COR-L47 (cell line): ENCODE measurements at regions not wholly inside any gene's neighbourhood (a gene's known extent, or its start where the extent isn't known, plus 50 kb on each side); places are given as distances from the start of the nearest gene placed in this dataset.

ENCODE experiments used
- DNase-seq: peaks from one replicate; lab custom pipeline; 2025; lab: John Stamatoyannopoulos, UW

- no peak for DNase-seq
Observed at GRCh38 chr13:21757763-21758162, 86.9 kb downstream of the FGF9 start.

DNA sequence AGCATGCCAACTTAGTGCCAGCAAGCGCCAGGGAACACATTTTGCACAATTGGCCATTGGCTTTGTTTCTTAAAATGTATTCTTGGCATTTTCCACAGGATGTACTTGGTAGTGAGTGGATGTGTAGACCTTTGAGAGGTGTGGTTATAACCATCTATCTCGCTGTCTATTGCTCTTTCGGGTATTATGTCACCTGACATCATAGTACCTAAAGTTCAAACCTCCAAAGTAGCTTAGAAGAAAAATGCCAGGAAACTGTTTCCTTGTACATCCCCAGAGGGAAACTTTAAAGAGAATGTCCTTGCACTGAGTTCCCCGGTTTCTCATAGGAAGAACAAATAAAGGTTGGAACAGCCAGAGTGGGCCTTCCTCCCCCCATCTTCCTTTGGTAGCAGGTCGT lies 87.6 kb downstream of the FGF9 start:
- DNase-seq = no peak

- DNase-seq = no peak
Observed at GRCh38 chr13:21759463-21759862, 88.6 kb downstream of the FGF9 start.

- no peak for DNase-seq
Observed at GRCh38 chr13:21759911-21760310, 89.0 kb downstream of the FGF9 start.

GRCh38 chr13:21761770-21762169 lies 90.9 kb downstream of the FGF9 start:
- no peak for DNase-seq

GRCh38 chr13:21762512-21762911 lies 91.6 kb downstream of the FGF9 start:
- no peak for DNase-seq

DNA sequence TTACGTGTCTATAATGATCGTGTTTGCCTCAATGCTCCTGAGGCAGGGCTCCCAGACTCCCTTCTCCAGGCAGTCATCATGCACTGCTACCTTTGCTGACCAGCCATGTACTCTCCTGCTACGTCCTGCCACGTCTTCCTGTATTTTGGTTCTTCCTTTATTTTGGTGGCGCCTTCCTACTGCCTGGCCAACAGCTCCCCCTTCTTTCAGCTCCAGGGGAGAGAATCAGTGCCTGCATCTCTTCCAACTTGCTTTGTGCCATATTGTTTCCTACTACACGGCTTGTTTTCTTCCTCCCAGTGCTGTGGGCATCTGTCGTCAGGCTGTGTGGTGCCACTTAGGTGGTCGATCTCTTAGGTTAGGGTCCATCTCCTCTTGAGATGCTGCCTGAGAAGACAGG lies 96.2 kb downstream of the FGF9 start:
- DNase-seq = no peak

GRCh38 chr13:21771075-21771474 lies 100.2 kb downstream of the FGF9 start:
- DNase-seq = no peak

DNA sequence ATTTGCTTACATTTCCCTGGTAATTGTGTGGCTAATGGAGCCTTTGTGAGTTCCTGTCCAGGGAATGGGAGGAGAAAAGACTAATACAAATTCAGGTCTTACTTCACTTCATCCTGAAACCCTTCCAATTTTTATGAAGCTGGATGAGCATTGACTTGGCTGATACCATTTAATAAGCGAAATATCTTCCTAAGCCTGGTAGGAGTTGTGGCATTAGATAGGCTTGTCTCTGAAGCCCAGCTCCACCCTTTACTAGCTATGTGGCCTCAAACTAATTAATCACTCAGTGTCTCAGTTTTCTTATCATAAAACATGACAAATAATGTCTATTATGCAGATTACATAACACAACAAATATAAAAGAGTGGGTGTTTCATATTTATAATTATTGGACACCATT lies 106.3 kb downstream of the FGF9 start:
- no peak for DNase-seq

- no peak for DNase-seq
Observed at GRCh38 chr13:21777813-21778212, 106.9 kb downstream of the FGF9 start.

DNA sequence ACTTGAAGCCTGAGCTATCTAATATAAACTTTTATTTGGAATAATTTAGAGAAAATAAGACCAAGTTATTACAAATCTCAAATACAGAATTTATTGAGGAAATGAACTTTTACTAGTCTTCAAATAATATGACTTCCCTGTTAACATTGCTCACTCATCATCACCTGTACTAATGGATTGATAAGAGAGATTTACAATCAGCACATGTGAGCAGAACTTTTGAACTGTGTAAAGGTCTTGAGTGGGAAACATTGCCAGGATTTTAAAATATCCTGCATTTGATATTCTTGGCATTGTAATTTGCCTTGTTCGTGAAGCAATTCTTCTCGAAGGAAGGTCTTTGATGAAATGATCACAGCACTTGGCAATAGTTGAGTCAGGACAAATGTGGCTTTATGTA lies 111.9 kb downstream of the FGF9 start:
- DNase-seq = no peak

DNA sequence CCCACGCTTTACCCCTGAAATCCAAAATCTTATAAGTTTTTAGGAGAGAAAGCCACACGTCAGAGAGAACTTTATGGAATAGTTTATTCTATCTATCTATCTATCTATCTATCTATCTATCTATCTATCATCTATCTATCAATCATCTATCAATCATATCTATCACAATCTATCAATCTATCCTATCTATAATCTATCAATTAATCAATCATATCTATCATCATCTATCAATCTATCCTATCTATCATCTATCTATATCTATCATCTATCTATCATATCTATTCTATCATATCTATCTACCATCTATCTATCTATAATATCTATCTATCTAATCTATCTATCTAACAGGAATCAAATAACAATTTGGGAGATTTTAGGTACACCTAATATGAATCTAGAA lies 115.1 kb downstream of the FGF9 start:
- DNase-seq = no peak

GRCh38 chr13:21796066-21796465 lies 125.2 kb downstream of the FGF9 start:
- DNase-seq = no peak

- DNase-seq = no peak
Observed at GRCh38 chr13:21796775-21797514, 126.1 kb downstream of the FGF9 start.

DNA sequence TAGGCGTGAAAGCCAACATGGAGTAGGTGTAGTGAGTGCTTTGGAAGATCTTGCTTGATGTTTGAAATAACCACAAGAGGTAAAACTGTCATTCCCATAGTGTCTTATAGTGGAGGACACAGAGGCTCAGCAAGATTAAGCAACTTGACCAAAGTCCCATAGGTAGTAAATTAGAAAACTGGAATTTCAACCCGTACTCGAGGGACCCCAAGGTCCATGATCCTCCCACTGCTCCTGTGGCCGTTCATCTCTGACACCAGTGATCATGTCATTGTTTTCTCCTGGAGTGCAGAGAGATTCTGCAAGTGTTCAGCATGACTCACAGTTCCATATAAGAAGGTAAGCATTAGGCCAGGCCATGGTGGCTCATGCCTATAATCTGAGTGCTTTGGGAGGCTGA lies 126.9 kb downstream of the FGF9 start:
- DNase-seq = no peak

GRCh38 chr13:21798181-21798580 lies 127.3 kb downstream of the FGF9 start:
- no peak for DNase-seq

- no peak for DNase-seq
Observed at GRCh38 chr13:21799671-21800070, 128.8 kb downstream of the FGF9 start.

GRCh38 chr13:21800837-21801616 lies 130.2 kb downstream of the FGF9 start:
- no peak for DNase-seq

DNA sequence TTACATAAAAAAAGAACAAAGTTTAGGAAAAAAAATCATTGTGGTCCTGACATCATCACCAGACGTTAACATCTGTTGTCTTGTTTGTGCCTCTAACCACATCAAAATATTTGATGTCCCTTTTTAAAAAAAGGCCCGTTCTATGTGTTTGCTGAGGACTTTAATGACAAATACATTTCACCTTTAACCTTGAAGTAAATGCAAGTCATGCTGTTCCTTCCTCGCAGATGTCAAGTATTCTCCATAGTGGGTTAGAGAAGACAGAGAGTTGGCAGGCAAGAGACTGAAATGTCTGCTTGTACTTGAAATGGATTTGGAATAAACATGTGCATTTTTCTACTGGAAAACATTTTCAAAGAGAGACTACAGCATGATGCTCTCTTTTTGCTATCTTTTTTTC lies 134.9 kb downstream of the FGF9 start:
- DNase-seq = no peak

DNA sequence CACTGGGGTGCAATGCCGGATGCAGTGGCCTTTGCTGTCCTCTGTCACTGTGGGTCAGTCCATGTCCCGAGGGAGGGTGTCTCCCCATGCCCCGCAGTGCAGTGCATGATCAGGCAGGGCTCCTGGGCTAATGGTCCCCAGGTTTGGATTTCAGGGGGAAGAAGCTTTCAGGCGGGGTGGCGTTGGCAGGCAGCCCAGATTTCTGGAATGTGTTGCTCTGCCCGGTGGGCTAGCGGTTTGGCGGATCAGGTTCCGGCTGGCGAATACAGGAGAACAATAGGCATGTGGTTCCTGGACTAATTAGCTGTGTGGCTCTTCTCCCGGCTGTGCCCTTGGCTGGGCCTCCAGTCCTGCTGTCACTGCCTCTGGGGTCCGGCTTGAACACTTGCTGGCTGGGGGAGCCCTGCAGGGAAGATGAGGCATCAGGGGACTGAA lies 141.3 kb downstream of the FGF9 start:
- peak; percentile 86 for DNase-seq

DNA sequence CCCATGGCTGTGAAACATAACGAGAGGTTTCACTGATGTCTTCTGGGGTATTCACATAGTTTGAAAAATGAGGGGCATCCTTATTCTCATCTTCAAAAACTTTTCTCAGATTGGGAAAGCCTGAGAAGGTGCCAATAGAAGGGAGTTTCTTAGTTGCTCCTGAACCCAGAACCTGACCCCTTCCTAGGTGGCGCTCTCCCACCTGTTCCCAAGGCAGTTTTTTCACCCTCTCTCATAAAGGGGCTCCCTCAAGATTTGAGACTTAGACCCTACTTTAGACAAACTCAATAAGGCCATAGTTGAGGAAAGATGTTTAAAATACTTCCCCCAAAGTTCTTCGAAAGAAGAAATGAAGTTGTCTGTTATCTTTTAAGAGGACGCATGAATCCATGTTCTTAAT lies 142.2 kb downstream of the FGF9 start:
- DNase-seq = no peak

GRCh38 chr13:21813844-21814243 lies 143.0 kb downstream of the FGF9 start:
- DNase-seq = no peak

DNA sequence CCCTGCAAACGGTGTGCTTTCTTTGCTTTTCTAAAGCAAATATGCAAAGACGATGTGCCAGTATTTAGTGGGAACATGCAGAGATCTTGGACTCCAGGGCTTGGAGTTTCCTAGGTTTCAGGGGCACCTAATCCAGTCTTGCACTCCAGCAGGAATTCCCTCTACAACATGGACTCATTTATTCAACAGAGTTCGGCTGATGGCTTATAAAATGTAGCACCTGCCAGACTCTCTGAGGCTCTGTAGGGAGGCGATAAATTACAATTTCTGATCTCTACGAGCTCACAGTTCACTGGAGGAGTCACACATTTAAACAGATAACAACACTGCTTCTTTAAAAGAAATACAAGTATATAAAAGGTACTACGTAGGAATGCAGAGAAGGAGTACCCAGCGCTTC lies 143.7 kb downstream of the FGF9 start:
- DNase-seq = no peak

DNA sequence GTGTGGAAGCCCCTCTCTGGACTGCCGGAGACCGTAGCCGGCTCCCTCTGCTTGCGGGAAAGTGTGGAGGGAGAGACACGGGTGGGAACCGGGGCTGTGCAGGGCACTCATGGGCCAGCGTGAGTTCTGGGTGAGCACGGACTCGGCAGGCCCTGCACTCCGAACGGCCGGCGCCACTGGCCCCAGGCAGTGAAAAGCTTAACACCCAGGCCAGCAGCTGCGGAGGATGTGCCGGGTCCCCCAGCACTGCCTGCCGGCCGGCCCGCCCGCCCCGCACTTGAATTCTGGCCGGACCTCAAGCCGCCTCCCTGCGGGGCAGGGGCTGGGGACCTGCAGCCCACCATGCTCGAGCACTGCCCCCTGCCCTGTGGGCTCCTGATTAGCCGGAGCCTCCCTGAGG lies 147.0 kb downstream of the FGF9 start:
- no peak for DNase-seq
